Astrocyte (in vitro differentiated cells and primary cell): ENCODE measurements at regions not wholly inside any gene's neighbourhood (a gene's known extent, or its start where the extent isn't known, plus 50 kb on each side); places are given as distances from the start of the nearest gene placed in this dataset.

ENCODE experiments used
- CTCF ChIP-seq: IDR thresholded peaks from 2 replicates; pipeline ENCODE4 v1.5.1; 2011; ENCODE audit warnings: low read depth, mild to moderate bottlenecking, inconsistent platforms, low read length, moderate library complexity; ENCODE audit not compliant: insufficient read depth
- EZH2 ChIP-seq: IDR thresholded peaks from 2 replicates; pipeline ENCODE4 v1.6.1; 2012; ENCODE audit warnings: mild to moderate bottlenecking, low read length, inconsistent platforms; ENCODE audit not compliant: insufficient read depth

DNA sequence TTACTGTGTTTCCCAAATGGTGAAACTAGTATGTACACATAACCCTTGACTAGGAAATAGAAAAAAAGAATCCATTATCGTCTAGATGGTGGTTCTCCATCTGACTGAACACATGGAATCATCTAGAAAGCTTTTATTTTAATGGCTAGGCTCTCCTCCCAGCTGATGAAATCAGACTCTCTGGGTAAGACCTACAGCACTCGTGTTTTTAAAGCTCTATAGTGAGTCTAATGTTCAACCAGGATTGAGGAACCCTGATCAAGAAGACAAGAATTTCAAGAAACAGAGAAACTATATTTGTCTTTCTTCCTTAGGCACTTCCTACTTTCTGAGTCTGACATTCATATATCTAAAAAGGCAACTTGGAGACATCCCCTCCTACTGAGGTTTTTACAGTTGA lies 118.8 kb downstream of the TMCO5A start:
- TF ChIP-seq CTCF (no peak), EZH2 (no peak)
